PC-3 (cell line): ENCODE measurements at regions not wholly inside any gene's neighbourhood (a gene's known extent, or its start where the extent isn't known, plus 50 kb on each side); places are given as distances from the start of the nearest gene placed in this dataset.

ENCODE experiments used
- ATAC-seq: fragments of 200-7000 bp; cut with Tn5 transposase; 2 replicates; pipeline ENCODE4 v1.9.1; 2020; ENCODE audit warnings: mild to moderate bottlenecking, moderate library complexity
- BruUV-seq: library from RNA; stranded (reverse); fragments of 400-500 nt; replicated peaks from 2 replicates; lab custom pipeline; 2021; lab: Mats Ljungman, UMichigan
- CTCF ChIA-PET: fragments of 300-600 bp; sonication (Branson Sonifier 250); formaldehyde crosslinking; loops from one replicate; lab custom pipeline; 2022; ENCODE audit warnings: antibody characterized with exemption; lab: Charles Lee
- POLR2A ChIA-PET: fragments of 300-600 bp; sonication (Branson Sonifier 250); formaldehyde crosslinking; loops from one replicate; lab custom pipeline; 2022; ENCODE audit warnings: antibody characterized with exemption; ENCODE audit not compliant: unreplicated experiment; lab: Charles Lee
- DNase-seq: peaks from one replicate; pipeline ENCODE4 v3.0.0-alpha.2; 2015
- H2AFZ ChIP-seq: fragments of 300-600 bp; sonication (generic); 2 replicates; pipeline ENCODE4 v1.6.0; 2016; ENCODE audit warnings: antibody characterized with exemption, low read length
- H3F3A ChIP-seq: fragments of 300-600 bp; sonication (generic); one replicate; pipeline ENCODE4 v1.6.0; 2017; ENCODE audit warnings: antibody characterized with exemption, low read length, control low read depth, mild to moderate bottlenecking; ENCODE audit not compliant: unreplicated experiment
- H3K27ac ChIP-seq: fragments of 300-600 bp; sonication (generic); 2 replicates; pipeline ENCODE4 v1.5.1; 2016; ENCODE audit warnings: mild to moderate bottlenecking, low read length
- H3K27me3 ChIP-seq: fragments of 300-600 bp; sonication (generic); 2 replicates; pipeline ENCODE4 v1.6.1; 2016; ENCODE audit warnings: low read length, mixed read lengths
- H3K36me3 ChIP-seq: fragments of 300-600 bp; sonication (generic); 2 replicates; pipeline ENCODE4 v1.6.1; 2016; ENCODE audit warnings: low read depth, mixed run types, low read length, mixed read lengths
- H3K4me1 ChIP-seq: fragments of 300-600 bp; sonication (generic); 2 replicates; pipeline ENCODE4 v1.5.1; 2016; ENCODE audit warnings: low read length; ENCODE audit not compliant: insufficient read depth
- H3K4me2 ChIP-seq: fragments of 300-600 bp; sonication (generic); 2 replicates; pipeline ENCODE4 v1.6.0; 2016; ENCODE audit warnings: low read length
- H3K4me3 ChIP-seq: fragments of 300-600 bp; sonication (generic); 2 replicates; pipeline ENCODE4 v1.5.1; 2016; ENCODE audit warnings: mild to moderate bottlenecking, low read length, mixed read lengths
- H3K79me2 ChIP-seq: fragments of 300-600 bp; sonication (generic); 2 replicates; pipeline ENCODE4 v1.6.1; 2017; ENCODE audit warnings: low read length, mixed read lengths
- H3K9ac ChIP-seq: fragments of 300-600 bp; sonication (generic); 2 replicates; pipeline ENCODE4 v1.6.0; 2016; ENCODE audit warnings: mild to moderate bottlenecking, low read length
- H3K9me2 ChIP-seq: fragments of 300-600 bp; sonication (generic); replicated peaks from 2 replicates; pipeline ENCODE4 v1.6.1; 2016; ENCODE audit warnings: mixed run types, low read length, mixed read lengths
- H3K9me3 ChIP-seq: fragments of 300-600 bp; sonication (generic); 2 replicates; pipeline ENCODE4 v1.6.1; 2016; ENCODE audit warnings: low read length, mixed read lengths
- H4K20me1 ChIP-seq: fragments of 300-600 bp; sonication (generic); 2 replicates; pipeline ENCODE4 v1.6.1; 2016; ENCODE audit warnings: low read length, mixed read lengths
- EZH2 ChIP-seq: fragments of 300-600 bp; sonication (generic); IDR thresholded peaks from one replicate; pipeline ENCODE4 v1.6.1; 2017; ENCODE audit warnings: antibody characterized with exemption, mild to moderate bottlenecking, low read length; ENCODE audit not compliant: unreplicated experiment
- EZH2phosphoT487 ChIP-seq: fragments of 300-600 bp; sonication (generic); IDR thresholded peaks from 2 replicates; pipeline ENCODE4 v1.6.1; 2018; ENCODE audit warnings: mild to moderate bottlenecking, antibody characterized with exemption, low read length, borderline replicate concordance
- intact Hi-C: fragments of 100-400 bp; cut with micrococcal nuclease; formaldehyde crosslinking; loops from 2 replicates; pipeline ENCODE4 v1.9.0; 2023
- TF ChIP-seq, protein P1 (sequence below): fragments of 300-600 bp; sonication (generic); conservative IDR thresholded peaks from 2 replicates; pipeline ENCODE4 v1.5.1; 2017; ENCODE audit warnings: antibody characterized with exemption, low read depth, mild to moderate bottlenecking, low read length

DNA sequence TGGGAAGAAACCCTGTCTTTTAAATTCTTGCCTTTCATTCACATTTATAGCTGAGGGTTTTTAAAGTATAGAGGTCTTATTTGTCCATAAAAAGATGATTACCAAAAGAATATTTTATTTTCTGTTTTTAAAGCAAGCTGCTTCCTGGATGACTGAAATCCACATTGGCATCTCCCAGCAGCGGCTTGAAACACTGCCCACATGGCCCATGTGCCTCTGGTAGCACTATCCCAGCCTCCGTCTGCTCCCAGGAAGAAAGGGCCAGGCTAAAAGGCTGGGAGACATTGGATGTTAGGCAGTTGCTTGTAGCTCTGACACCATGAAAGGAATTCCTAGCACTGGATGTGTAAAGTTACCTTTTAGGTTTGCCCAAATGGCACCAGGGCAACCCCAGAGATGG lies 169.9 kb upstream of the CACNA1E start:
- Histone ChIP-seq H3K9ac (no peak overlapping the region), H3K27me3 (peaks cover 40% of the 10 kb centered on the region), H3K79me2 (no peaks in the 10 kb centered on the region), H3K27ac (no peak overlapping the region), H2AFZ (no peak overlapping the region), H3K4me1 (peaks cover 3% of the 10 kb centered on the region; the same call in 1 of the 2 replicates), H3K36me3 (no peaks in the 10 kb centered on the region), H3K4me3 (no peak overlapping the region), H3K9me3 (no peaks in the 10 kb centered on the region), H3F3A (no peaks in the 10 kb centered on the region), H3K4me2 (no peak overlapping the region), H4K20me1 (no peaks in the 10 kb centered on the region), H3K9me2 (no peaks in the 10 kb centered on the region)
- intact Hi-C loops, result no loop called here
- DNase-seq (no peak), ATAC-seq (peak; percentile 11; the same call in 1 of the 2 replicates)
- POLR2A ChIA-PET, result no interaction called here
- no TSS peak for BruUV-seq
- CTCF ChIA-PET, result no interaction called here
- TF ChIP-seq, protein P1, sequence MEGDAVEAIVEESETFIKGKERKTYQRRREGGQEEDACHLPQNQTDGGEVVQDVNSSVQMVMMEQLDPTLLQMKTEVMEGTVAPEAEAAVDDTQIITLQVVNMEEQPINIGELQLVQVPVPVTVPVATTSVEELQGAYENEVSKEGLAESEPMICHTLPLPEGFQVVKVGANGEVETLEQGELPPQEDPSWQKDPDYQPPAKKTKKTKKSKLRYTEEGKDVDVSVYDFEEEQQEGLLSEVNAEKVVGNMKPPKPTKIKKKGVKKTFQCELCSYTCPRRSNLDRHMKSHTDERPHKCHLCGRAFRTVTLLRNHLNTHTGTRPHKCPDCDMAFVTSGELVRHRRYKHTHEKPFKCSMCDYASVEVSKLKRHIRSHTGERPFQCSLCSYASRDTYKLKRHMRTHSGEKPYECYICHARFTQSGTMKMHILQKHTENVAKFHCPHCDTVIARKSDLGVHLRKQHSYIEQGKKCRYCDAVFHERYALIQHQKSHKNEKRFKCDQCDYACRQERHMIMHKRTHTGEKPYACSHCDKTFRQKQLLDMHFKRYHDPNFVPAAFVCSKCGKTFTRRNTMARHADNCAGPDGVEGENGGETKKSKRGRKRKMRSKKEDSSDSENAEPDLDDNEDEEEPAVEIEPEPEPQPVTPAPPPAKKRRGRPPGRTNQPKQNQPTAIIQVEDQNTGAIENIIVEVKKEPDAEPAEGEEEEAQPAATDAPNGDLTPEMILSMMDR, result no peak
- no peak for TF ChIP-seq EZH2phosphoT487
- no peak for TF ChIP-seq EZH2

GRCh38 chr1:181314010-181314409 lies 169.3 kb upstream of the CACNA1E start:
- Histone ChIP-seq H3K27ac (no peak overlapping the region), H3K4me1 (peaks cover 3% of the 10 kb centered on the region; the same call in 1 of the 2 replicates), H3K4me3 (no peak overlapping the region), H3K9me3 (no peaks in the 10 kb centered on the region), H3K27me3 (peaks cover 45% of the 10 kb centered on the region), H2AFZ (no peak overlapping the region), H3K79me2 (no peaks in the 10 kb centered on the region), H3K9ac (no peak overlapping the region), H4K20me1 (no peaks in the 10 kb centered on the region), H3F3A (no peaks in the 10 kb centered on the region), H3K9me2 (no peaks in the 10 kb centered on the region), H3K4me2 (no peak overlapping the region), H3K36me3 (no peaks in the 10 kb centered on the region)
- ChIA-PET POLR2A (no interaction called here), CTCF (no interaction called here)
- intact Hi-C loops, result no loop called here
- no peak for TF ChIP-seq EZH2
- TF ChIP-seq, protein P1, result no peak
- no peak for TF ChIP-seq EZH2phosphoT487
- DNase-seq (peak; percentile 53), ATAC-seq (peak; percentile 80)
- BruUV-seq, result no TSS peak

GRCh38 chr1:181314959-181315358 lies 168.4 kb upstream of the CACNA1E start:
- H3K27ac ChIP-seq, result no peak overlapping the region
- TF ChIP-seq, protein P1, result no peak
- no peak for TF ChIP-seq EZH2phosphoT487
- no peak for TF ChIP-seq EZH2
- H4K20me1 ChIP-seq, result no peaks in the 10 kb centered on the region
- H3F3A ChIP-seq, result no peaks in the 10 kb centered on the region
- DNase-seq, result no peak
- H3K4me3 ChIP-seq, result no peak overlapping the region
- peaks cover 54% of the 10 kb centered on the region for H3K27me3 ChIP-seq
- intact Hi-C loops, result no loop called here
- no TSS peak for BruUV-seq
- H2AFZ ChIP-seq, result no peak overlapping the region
- ChIA-PET CTCF (no interaction called here), POLR2A (no interaction called here)
- peaks cover 3% of the 10 kb centered on the region; the same call in 1 of the 2 replicates for H3K4me1 ChIP-seq
- no peaks in the 10 kb centered on the region for H3K9me2 ChIP-seq
- no peak for ATAC-seq
- no peak overlapping the region for H3K4me2 ChIP-seq
- no peaks in the 10 kb centered on the region for H3K36me3 ChIP-seq
- H3K9ac ChIP-seq, result no peak overlapping the region
- H3K9me3 ChIP-seq, result no peaks in the 10 kb centered on the region
- H3K79me2 ChIP-seq, result no peaks in the 10 kb centered on the region
